Progenitor cell of endocrine pancreas (in vitro differentiated cells): ENCODE measurements at regions not wholly inside any gene's neighbourhood (a gene's known extent, or its start where the extent isn't known, plus 50 kb on each side); places are given as distances from the start of the nearest gene placed in this dataset.

Source experiments
- DNase-seq: peaks from one replicate; pipeline ENCODE4 v3.0.0; 2021; ENCODE audit warnings: low spot score; ENCODE audit not compliant: unreplicated experiment
- H3K27ac Mint-ChIP-seq: 2 replicates; pipeline ENCODE4 v1.8.0; 2021; ENCODE audit warnings: mild to moderate bottlenecking, moderate library complexity, mixed read lengths
- H3K27me3 Mint-ChIP-seq: 2 replicates; pipeline ENCODE4 v1.8.0; 2021; ENCODE audit warnings: mixed read lengths
- H3K36me3 Mint-ChIP-seq: 2 replicates; pipeline ENCODE4 v1.8.0; 2022; ENCODE audit warnings: mixed read lengths; ENCODE audit not compliant: insufficient read depth
- H3K4me1 Mint-ChIP-seq: 2 replicates; pipeline ENCODE4 v1.8.0; 2021; ENCODE audit warnings: low read depth, mixed read lengths
- H3K4me3 Mint-ChIP-seq: 2 replicates; pipeline ENCODE4 v1.8.0; 2021; ENCODE audit warnings: low read depth, mild to moderate bottlenecking, moderate library complexity, mixed read lengths
- H3K9me3 Mint-ChIP-seq: 2 replicates; pipeline ENCODE4 v1.8.0; 2021; ENCODE audit warnings: low read depth, mixed read lengths
- TF ChIP-seq, protein P1 (sequence below): fragments of 200-600 bp; sonication (generic); IDR thresholded peaks from one replicate; pipeline ENCODE4 v1.5.0; 2021; ENCODE audit warnings: antibody characterized with exemption, mild to moderate bottlenecking; ENCODE audit not compliant: unreplicated experiment

DNA sequence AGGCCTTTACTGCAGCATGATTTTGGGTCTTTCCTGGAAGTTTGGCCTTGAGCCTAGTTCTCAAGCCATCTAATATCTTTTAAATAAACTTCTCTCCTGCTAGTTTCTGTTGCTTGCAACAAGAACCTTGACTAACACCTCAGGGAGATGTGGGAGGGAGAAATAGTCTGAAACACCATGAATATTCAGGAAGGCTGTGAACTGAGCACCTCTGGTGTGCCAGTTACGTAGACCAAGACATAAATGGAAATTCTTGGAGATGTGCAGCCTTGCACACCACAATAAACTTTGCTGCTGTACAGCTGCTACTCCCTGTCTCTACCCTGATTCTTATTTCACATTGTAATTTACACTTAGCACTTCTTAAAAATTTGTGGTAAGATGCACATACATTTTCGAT is 86.9 kb upstream of the SPATA13 start:
- H3K4me1 Mint-ChIP-seq, result peaks cover 30% of the 10 kb centered on the region
- DNase-seq, result no peak
- H3K27me3 Mint-ChIP-seq, result no peaks in the 10 kb centered on the region
- H3K9me3 Mint-ChIP-seq, result no peaks in the 10 kb centered on the region
- TF ChIP-seq, protein P1, sequence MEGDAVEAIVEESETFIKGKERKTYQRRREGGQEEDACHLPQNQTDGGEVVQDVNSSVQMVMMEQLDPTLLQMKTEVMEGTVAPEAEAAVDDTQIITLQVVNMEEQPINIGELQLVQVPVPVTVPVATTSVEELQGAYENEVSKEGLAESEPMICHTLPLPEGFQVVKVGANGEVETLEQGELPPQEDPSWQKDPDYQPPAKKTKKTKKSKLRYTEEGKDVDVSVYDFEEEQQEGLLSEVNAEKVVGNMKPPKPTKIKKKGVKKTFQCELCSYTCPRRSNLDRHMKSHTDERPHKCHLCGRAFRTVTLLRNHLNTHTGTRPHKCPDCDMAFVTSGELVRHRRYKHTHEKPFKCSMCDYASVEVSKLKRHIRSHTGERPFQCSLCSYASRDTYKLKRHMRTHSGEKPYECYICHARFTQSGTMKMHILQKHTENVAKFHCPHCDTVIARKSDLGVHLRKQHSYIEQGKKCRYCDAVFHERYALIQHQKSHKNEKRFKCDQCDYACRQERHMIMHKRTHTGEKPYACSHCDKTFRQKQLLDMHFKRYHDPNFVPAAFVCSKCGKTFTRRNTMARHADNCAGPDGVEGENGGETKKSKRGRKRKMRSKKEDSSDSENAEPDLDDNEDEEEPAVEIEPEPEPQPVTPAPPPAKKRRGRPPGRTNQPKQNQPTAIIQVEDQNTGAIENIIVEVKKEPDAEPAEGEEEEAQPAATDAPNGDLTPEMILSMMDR, result no peak
- no peak overlapping the region for H3K27ac Mint-ChIP-seq
- no peaks in the 10 kb centered on the region for H3K36me3 Mint-ChIP-seq
- H3K4me3 Mint-ChIP-seq, result no peak overlapping the region

DNA sequence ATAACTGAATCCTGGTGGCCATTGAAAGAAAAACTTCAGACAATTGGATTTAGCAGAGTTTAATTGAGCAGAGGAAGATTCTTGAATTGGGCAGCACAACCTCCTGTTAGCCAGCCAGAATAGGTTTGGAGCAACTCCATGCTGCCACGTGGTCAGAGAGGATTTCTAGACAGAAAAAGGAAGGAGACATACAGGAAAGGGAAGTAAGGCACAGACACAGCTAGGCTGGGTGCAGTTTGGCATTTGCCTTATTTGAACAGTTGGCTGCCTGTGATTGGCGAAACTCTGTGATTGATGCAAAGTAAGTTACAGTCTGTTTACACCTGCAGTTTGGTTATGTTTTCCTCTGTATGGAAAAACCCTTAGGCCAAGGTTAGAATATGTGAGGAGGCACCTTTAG is 85.8 kb upstream of the SPATA13 start:
- Mint-ChIP-seq H3K36me3 (no peaks in the 10 kb centered on the region), H3K9me3 (no peaks in the 10 kb centered on the region), H3K4me3 (no peak overlapping the region), H3K27ac (no peak overlapping the region), H3K4me1 (peaks cover 28% of the 10 kb centered on the region), H3K27me3 (no peaks in the 10 kb centered on the region)
- DNase-seq, result no peak
- TF ChIP-seq, protein P1, result no peak

DNA sequence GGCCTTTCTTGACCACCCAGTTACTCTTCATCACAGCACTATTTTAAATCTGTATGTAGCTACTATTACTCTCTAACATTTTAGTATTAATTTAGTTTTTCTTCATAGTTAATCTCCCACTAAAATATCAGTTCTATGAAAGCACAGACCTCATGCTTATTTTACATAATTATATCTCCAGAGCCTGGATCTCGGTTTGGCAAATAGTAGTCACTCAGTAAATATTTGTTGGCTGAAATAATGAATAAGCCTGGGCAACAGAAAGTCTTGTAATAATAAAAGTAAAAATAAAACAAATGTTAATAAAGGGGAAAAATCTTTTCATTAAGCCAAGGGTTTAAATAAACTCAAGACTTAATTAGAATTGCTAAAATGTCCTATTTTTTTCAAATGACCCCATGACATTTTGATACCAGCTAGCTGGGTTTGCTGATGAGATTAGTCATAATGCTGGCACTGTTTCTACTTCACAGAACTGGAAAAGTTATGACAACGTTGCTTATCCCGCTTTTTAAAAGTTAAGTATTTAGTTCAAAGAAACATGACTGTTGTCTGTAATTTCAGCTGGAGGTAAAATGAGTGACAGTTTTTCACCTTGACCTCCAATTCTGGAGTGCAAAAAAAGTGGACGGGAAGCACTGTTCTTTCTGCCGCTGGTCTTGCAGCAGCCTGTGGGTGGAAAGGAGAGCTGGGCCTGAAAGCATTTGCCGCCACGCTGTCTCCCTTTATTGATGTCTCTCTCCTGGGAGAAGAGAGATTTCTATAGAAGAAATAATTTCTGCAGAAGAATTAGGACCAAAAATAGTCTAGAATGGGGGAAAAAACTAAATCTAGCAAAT is 85.2 kb upstream of the SPATA13 start:
- TF ChIP-seq, protein P1, result no peak
- H3K4me3 Mint-ChIP-seq, result peak overlapping the region; percentile 62
- H3K4me1 Mint-ChIP-seq, result peaks cover 28% of the 10 kb centered on the region
- H3K27ac Mint-ChIP-seq, result peak overlapping the region; percentile 73
- H3K9me3 Mint-ChIP-seq, result no peaks in the 10 kb centered on the region
- no peak for DNase-seq
- H3K36me3 Mint-ChIP-seq, result no peaks in the 10 kb centered on the region
- H3K27me3 Mint-ChIP-seq, result no peaks in the 10 kb centered on the region

DNA sequence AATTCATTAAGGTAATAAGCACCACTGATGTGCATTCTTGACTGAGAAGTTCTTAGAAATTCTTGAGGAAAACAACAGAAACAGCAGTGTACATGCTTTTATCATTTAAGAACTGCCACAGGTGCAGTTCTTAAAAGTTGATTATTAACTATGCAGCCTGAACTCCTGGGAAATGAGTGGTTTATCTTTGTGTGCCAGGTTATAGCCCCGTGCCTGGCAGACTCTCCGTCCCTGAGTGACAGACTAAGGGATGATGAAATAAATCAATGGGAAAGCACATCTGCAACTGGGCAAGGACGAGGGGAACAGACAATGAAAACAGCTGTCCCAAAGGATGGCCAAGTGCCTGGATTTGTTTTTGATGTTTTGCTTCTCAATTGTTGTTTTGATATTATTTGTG is 84.4 kb upstream of the SPATA13 start:
- Mint-ChIP-seq H3K36me3 (no peaks in the 10 kb centered on the region), H3K4me1 (peaks cover 25% of the 10 kb centered on the region), H3K27me3 (no peaks in the 10 kb centered on the region), H3K9me3 (no peaks in the 10 kb centered on the region), H3K4me3 (no peak overlapping the region), H3K27ac (peak overlapping the region; percentile 73)
- no peak for DNase-seq
- TF ChIP-seq, protein P1, result no peak

DNA sequence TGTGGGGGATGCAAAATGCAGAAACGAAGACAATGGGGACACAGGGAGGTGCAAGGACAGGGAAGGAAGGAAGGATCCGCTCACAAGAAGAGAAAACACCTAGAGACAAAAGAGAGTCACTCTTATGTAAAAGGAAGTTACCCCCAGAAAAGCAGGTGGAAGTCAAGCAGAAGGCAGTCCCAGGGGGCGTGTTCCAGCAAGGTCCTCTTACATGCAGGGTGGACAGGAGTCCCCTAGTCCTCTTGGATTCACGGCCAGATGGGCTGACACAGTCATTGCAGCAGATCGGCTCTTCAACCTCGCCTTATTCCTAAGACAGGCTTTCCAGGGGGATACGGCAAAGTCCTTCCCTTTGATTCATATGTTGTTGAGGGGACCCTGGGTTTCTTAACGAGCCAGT is 83.9 kb upstream of the SPATA13 start:
- no peak for DNase-seq
- TF ChIP-seq, protein P1, result no peak
- H3K27me3 Mint-ChIP-seq, result no peaks in the 10 kb centered on the region
- H3K9me3 Mint-ChIP-seq, result no peaks in the 10 kb centered on the region
- no peaks in the 10 kb centered on the region for H3K36me3 Mint-ChIP-seq
- no peak overlapping the region for H3K4me3 Mint-ChIP-seq
- peak overlapping the region; percentile 73 for H3K27ac Mint-ChIP-seq
- peaks cover 25% of the 10 kb centered on the region for H3K4me1 Mint-ChIP-seq
